ENCODE measurements at regions not wholly inside any gene's neighbourhood (a gene's known extent, or its start where the extent isn't known, plus 50 kb on each side); places are given as distances from the start of the nearest gene placed in this dataset.

DNA sequence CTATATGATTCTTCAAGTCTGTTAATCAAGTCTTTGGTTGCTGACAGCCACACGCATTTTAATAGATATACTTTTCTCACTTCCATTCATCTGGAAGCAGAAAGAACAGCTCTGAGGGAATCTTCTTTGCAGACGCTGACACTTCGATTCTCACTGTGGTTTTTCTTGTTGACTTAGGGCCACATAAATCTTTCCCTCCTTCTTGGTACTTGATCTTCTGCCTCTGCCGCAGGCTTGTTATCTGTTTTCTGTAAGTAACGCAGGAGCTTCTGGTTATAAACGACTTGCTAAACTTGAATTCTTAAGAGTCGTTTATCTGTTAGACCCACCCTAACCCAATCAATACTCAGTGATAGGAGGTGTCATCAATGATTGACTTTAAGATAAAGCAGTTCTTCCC is 268.8 kb upstream of the SULF2 start:
- TF ChIP-seq, protein P1, sequence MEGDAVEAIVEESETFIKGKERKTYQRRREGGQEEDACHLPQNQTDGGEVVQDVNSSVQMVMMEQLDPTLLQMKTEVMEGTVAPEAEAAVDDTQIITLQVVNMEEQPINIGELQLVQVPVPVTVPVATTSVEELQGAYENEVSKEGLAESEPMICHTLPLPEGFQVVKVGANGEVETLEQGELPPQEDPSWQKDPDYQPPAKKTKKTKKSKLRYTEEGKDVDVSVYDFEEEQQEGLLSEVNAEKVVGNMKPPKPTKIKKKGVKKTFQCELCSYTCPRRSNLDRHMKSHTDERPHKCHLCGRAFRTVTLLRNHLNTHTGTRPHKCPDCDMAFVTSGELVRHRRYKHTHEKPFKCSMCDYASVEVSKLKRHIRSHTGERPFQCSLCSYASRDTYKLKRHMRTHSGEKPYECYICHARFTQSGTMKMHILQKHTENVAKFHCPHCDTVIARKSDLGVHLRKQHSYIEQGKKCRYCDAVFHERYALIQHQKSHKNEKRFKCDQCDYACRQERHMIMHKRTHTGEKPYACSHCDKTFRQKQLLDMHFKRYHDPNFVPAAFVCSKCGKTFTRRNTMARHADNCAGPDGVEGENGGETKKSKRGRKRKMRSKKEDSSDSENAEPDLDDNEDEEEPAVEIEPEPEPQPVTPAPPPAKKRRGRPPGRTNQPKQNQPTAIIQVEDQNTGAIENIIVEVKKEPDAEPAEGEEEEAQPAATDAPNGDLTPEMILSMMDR (IDR thresholded peaks at IDR 0.05), result no peak
- no peaks in the 10 kb centered on the region for H3K4me1 ChIP-seq (ENCODE audit: low read depth)
- H3K9me3 ChIP-seq, result no peaks in the 10 kb centered on the region
- no peak for DNase-seq
- no peaks in the 10 kb centered on the region for H3K36me3 ChIP-seq (ENCODE audit: low read depth)
- intact Hi-C loops (cut with DNase I, micrococcal nuclease), result no loop called here
- ATAC-seq, result no peak
- no peak overlapping the region for H3K4me3 ChIP-seq

DNA sequence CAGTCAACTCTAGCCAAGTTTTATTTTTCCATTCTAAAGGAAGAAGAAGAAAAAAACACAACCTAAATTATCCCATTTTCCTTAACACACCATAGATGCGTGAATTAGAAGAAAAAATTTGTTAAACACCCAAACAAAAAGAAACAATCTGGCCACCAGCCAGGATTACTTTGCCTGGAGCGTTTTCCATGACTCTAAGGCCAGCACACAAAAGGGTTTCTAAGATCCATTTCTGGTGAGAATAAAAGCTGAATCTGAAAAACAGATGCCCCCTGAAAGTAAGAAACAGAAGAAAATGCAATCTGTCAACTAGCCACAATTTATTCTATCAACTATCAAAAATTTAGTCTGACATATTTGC is 267.2 kb upstream of the SULF2 start:
- intact Hi-C loops (cut with DNase I, micrococcal nuclease), result no loop called here
- H3K9me3 ChIP-seq, result no peaks in the 10 kb centered on the region
- no peaks in the 10 kb centered on the region for H3K36me3 ChIP-seq (ENCODE audit: low read depth)
- TF ChIP-seq, protein P1 (IDR thresholded peaks at IDR 0.05), result no peak
- H3K4me3 ChIP-seq, result no peak overlapping the region
- DNase-seq (no peak), ATAC-seq (no peak)
- H3K4me1 ChIP-seq (ENCODE audit: low read depth), result no peaks in the 10 kb centered on the region

DNA sequence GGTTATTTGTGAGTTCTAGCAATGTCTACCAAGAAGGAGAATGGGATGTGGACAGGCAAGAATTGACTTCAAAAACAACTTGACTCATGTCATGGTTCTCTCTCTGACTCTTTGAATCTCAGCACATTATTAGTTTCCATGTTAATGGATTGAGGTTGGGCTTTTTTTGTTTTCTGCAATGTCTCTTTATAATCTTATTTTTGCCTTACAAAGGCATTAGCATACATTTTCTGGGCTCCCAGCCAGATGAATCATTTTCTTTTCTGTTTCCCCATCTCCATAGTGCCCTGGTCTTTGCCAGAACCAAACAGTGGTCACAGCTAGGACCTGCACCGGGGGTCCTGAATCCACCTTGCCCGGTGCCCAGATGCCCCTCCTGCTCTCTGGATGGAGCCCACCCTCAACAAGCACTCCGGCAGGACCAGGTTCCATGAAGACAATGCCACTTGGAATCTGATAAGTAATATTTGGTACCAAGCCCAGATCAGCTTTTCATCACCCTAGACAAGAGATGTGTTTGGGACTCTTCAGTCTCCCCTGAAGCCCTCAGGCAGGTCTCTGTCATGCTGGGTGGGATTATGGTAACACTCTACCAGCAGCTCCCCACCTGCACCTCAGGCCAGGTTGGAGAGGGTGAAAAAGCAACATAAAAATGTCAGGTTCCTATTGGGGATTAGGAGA is 266.7 kb upstream of the SULF2 start:
- TF ChIP-seq, protein P1 (IDR thresholded peaks at IDR 0.05), result no peak
- no peaks in the 10 kb centered on the region for H3K9me3 ChIP-seq
- ATAC-seq (no peak), DNase-seq (no peak)
- H3K36me3 ChIP-seq (ENCODE audit: low read depth), result no peaks in the 10 kb centered on the region
- intact Hi-C loops (cut with DNase I, micrococcal nuclease), result no loop called here
- no peaks in the 10 kb centered on the region for H3K4me1 ChIP-seq (ENCODE audit: low read depth)
- no peak overlapping the region for H3K4me3 ChIP-seq

DNA sequence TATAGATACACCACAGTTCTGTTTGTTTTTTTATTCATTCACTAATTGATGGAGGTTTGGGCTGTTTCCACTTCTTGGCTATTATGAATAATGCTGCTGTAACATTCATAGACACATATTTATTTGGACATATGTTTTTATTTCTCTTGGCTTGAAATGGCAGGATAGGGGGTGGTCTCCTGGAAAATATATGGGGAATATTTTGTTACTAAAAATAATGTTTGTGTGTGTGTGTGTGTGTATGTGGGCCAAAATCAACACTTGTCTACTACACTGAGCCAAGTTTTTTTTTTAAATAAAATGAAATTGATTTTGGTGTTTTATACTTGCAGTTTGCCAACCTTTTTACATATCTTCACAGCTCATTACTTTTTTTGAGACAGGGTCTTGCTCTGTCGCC is 264.4 kb upstream of the SULF2 start:
- TF ChIP-seq, protein P1 (IDR thresholded peaks at IDR 0.05), result no peak
- no peaks in the 10 kb centered on the region for H3K4me1 ChIP-seq (ENCODE audit: low read depth)
- no peak overlapping the region for H3K4me3 ChIP-seq
- no peak for DNase-seq
- no peaks in the 10 kb centered on the region for H3K36me3 ChIP-seq (ENCODE audit: low read depth)
- no peak for ATAC-seq
- no peaks in the 10 kb centered on the region for H3K9me3 ChIP-seq
- intact Hi-C loops (cut with DNase I, micrococcal nuclease), result no loop called here

DNA sequence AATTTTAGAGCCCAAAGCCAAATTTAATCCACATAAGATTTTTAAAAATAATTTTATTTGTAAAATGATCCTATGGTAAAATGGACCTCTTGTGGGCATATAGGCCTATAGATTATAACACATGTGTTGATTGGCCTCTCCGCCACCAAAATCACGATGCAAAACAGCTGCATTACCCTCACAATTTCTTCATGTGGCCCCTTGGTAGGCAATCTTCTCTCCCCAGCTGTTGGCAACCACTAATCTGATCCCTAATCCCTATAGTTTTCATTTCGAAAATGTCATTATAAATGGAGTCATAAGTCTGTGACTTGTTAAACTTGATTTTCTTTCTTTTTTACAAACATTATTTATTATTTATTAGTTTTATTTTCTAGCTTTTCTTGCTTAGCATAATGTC is 263.9 kb upstream of the SULF2 start:
- intact Hi-C loops (cut with DNase I, micrococcal nuclease), result no loop called here
- Histone ChIP-seq H3K36me3 (ENCODE audit: low read depth) (no peaks in the 10 kb centered on the region), H3K9me3 (no peaks in the 10 kb centered on the region), H3K4me1 (ENCODE audit: low read depth) (no peaks in the 10 kb centered on the region), H3K4me3 (no peak overlapping the region)
- TF ChIP-seq, protein P1 (IDR thresholded peaks at IDR 0.05), result no peak
- ATAC-seq (no peak), DNase-seq (no peak)

DNA sequence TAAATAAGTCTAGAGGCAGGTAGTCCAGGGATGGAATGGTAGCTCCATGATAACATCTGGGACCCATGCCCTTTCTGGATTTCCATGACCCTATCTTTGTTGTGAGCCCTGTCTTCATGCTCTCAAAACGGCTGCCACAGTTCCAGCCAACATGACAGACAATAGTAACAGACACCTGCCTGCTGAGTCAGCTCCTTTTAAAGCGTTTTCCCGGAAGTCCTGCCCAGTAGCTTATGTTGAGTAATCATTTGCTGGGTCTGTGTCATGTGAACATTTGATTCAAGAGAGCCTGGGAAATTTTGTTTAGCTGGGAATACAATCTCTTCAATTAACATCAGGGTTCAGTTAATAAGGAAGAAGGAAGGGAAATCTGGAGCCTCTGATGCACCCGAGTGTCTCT is 262.2 kb upstream of the SULF2 start:
- no peak for DNase-seq
- Histone ChIP-seq H3K4me3 (no peak overlapping the region), H3K9me3 (no peaks in the 10 kb centered on the region), H3K4me1 (ENCODE audit: low read depth) (no peaks in the 10 kb centered on the region), H3K36me3 (ENCODE audit: low read depth) (no peaks in the 10 kb centered on the region)
- ATAC-seq, result no peak
- intact Hi-C loops (cut with DNase I, micrococcal nuclease), result no loop called here
- TF ChIP-seq, protein P1 (IDR thresholded peaks at IDR 0.05), result no peak
